ENCODE measurements at regions not wholly inside any gene's neighbourhood (a gene's known extent, or its start where the extent isn't known, plus 50 kb on each side); places are given as distances from the start of the nearest gene placed in this dataset.

DNA sequence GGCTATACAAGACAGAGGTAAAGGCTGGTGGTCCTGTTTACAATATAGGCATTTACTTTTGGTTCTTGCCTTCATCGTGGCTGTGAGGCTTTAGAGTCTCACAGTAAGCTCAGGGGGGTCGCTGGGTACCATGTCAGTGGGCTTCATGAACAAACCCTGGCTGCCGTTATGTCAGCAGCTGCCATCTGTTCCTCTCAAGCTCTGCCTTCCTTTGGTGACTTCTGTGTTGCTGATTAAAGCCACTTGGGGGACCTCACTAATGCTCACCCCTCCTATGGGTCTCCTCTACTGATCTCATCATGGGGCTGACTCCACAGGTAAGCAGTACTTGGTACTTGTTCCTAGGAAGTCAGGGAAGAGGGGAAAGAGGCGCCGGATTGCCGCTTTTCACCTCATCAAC, 268.7 kb downstream of the TTC6 start:
- TF ChIP-seq, protein P1, sequence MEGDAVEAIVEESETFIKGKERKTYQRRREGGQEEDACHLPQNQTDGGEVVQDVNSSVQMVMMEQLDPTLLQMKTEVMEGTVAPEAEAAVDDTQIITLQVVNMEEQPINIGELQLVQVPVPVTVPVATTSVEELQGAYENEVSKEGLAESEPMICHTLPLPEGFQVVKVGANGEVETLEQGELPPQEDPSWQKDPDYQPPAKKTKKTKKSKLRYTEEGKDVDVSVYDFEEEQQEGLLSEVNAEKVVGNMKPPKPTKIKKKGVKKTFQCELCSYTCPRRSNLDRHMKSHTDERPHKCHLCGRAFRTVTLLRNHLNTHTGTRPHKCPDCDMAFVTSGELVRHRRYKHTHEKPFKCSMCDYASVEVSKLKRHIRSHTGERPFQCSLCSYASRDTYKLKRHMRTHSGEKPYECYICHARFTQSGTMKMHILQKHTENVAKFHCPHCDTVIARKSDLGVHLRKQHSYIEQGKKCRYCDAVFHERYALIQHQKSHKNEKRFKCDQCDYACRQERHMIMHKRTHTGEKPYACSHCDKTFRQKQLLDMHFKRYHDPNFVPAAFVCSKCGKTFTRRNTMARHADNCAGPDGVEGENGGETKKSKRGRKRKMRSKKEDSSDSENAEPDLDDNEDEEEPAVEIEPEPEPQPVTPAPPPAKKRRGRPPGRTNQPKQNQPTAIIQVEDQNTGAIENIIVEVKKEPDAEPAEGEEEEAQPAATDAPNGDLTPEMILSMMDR (IDR thresholded peaks at IDR 0.05), result no peak
- TF ChIP-seq EZH2phosphoT487 (IDR thresholded peaks at IDR 0.05), result no peak
